RWPE2 (cell line): ENCODE measurements at regions not wholly inside any gene's neighbourhood (a gene's known extent, or its start where the extent isn't known, plus 50 kb on each side); places are given as distances from the start of the nearest gene placed in this dataset.

Source experiments
- ATAC-seq: fragments of 200-7000 bp; cut with Tn5 transposase; 3 replicates; pipeline ENCODE4 v1.9.1; 2021; ENCODE audit warnings: low read depth
- DNase-seq: peaks from one replicate; pipeline ENCODE4 v3.0.0-alpha.2; 2020; ENCODE audit warnings: low spot score
- H3K27ac ChIP-seq: fragments of 450-650 bp; 2 replicates; pipeline ENCODE4 v1.5.1; 2017; ENCODE audit warnings: mild to moderate bottlenecking; ENCODE audit not compliant: poor library complexity, severe bottlenecking
- H3K27me3 ChIP-seq: fragments of 250-450 bp; sonication (Bioruptor Pico); 2 replicates; pipeline ENCODE4 v1.5.1; 2021; ENCODE audit warnings: mild to moderate bottlenecking, moderate library complexity; ENCODE audit not compliant: insufficient read depth, poor library complexity, severe bottlenecking
- H3K36me3 ChIP-seq: fragments of 250-450 bp; sonication (Bioruptor Pico); 2 replicates; pipeline ENCODE4 v1.5.1; 2020; ENCODE audit warnings: low read depth, mild to moderate bottlenecking, moderate library complexity
- H3K4me1 ChIP-seq: fragments of 250-450 bp; sonication (Bioruptor Pico); 2 replicates; pipeline ENCODE4 v1.5.1; 2021; ENCODE audit warnings: mild to moderate bottlenecking, moderate library complexity; ENCODE audit not compliant: insufficient read depth, poor library complexity, severe bottlenecking
- H3K4me3 ChIP-seq: fragments of 250-450 bp; sonication (Bioruptor Pico); 2 replicates; pipeline ENCODE4 v1.5.1; 2021; ENCODE audit warnings: mild to moderate bottlenecking, moderate library complexity; ENCODE audit not compliant: severe bottlenecking
- H3K9me3 ChIP-seq: fragments of 250-450 bp; sonication (Bioruptor Pico); 2 replicates; pipeline ENCODE4 v1.5.1; 2021; ENCODE audit warnings: mild to moderate bottlenecking, moderate library complexity; ENCODE audit not compliant: severe bottlenecking
- TF ChIP-seq, protein P1 (sequence below): fragments of 450-650 bp; IDR thresholded peaks from one replicate; pipeline ENCODE4 v1.5.1; 2017; ENCODE audit warnings: mild to moderate bottlenecking, moderate library complexity; ENCODE audit not compliant: poor library complexity, severe bottlenecking

DNA sequence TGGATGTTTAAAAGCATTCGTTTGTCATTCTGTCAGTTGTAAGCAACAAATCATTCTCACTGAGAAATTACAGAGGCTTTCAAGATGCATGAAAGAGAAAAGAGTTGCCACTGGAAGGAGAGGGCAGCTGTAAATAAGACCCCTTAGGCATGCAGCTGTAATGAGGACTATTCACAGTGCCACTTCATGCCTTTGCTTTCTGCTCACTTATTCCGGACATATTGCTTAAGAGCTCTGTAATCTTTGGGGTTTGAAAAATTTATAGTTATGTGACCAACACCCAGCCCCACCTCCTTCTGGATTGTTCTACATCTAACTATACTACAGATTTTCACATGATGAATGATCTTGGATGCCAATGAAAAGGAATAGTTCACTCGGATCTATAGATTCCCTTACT, 194.8 kb upstream of the DCN start:
- H3K4me3 ChIP-seq = no peak overlapping the region
- ATAC-seq (0 out of 3 replicates have a peak, but pooled peaks have one; percentile 23), DNase-seq (no peak)
- H3K9me3 ChIP-seq = no peaks in the 10 kb centered on the region
- TF ChIP-seq, protein P1, sequence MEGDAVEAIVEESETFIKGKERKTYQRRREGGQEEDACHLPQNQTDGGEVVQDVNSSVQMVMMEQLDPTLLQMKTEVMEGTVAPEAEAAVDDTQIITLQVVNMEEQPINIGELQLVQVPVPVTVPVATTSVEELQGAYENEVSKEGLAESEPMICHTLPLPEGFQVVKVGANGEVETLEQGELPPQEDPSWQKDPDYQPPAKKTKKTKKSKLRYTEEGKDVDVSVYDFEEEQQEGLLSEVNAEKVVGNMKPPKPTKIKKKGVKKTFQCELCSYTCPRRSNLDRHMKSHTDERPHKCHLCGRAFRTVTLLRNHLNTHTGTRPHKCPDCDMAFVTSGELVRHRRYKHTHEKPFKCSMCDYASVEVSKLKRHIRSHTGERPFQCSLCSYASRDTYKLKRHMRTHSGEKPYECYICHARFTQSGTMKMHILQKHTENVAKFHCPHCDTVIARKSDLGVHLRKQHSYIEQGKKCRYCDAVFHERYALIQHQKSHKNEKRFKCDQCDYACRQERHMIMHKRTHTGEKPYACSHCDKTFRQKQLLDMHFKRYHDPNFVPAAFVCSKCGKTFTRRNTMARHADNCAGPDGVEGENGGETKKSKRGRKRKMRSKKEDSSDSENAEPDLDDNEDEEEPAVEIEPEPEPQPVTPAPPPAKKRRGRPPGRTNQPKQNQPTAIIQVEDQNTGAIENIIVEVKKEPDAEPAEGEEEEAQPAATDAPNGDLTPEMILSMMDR = no peak
- no peaks in the 10 kb centered on the region for H3K27me3 ChIP-seq
- no peak overlapping the region for H3K27ac ChIP-seq
- no peaks in the 10 kb centered on the region for H3K4me1 ChIP-seq
- no peaks in the 10 kb centered on the region for H3K36me3 ChIP-seq

- no peak overlapping the region for H3K4me3 ChIP-seq
- H3K9me3 ChIP-seq = no peaks in the 10 kb centered on the region
- H3K36me3 ChIP-seq = no peaks in the 10 kb centered on the region
- no peak overlapping the region for H3K27ac ChIP-seq
- TF ChIP-seq, protein P1 = no peak
- DNase-seq (no peak), ATAC-seq (no peak)
- no peaks in the 10 kb centered on the region for H3K4me1 ChIP-seq
- no peaks in the 10 kb centered on the region for H3K27me3 ChIP-seq
These were observed 190.5 kb upstream of the DCN start for GRCh38 chr12:91373086-91373485.

DNA sequence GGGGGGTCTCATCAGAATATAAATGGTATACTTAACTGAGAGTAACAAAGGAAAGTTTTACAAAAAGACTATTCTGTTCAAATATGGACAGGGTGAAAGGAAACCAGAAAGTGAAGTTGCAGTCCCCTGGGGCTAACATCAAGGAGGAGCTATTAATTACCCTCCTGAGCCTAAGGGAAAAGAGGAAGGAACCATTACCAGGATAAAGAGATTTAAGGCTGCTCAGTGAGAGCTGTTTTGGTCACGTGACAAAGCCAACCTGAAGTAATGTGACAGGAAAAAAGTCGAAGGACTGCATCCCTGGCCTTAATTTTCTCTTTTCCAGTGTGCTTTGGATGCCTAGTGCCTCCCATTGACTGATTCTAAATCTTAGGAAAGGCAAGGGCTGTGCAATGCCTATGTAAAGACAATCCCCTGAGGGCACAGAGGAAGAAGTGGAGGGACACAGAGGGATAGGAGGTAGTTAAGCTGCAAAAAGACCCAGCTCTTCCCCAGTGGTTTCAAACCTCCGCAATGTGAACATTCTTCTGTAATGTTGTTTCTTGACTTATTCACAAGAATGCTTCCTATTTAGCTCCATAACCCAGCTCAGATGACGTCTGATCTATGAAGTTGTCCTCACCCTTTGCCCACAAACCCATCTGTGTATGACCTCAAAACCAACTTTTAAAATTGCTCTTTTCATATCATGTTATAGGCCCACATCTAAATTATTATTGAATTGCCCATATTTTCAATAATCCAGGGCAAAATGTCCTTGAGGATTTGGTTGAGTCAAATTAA, 187.7 kb upstream of the DCN start:
- Histone ChIP-seq H3K27ac (no peak overlapping the region), H3K9me3 (no peaks in the 10 kb centered on the region), H3K36me3 (no peaks in the 10 kb centered on the region), H3K27me3 (no peaks in the 10 kb centered on the region), H3K4me3 (no peak overlapping the region), H3K4me1 (no peaks in the 10 kb centered on the region)
- ATAC-seq = no peak
- DNase-seq = no peak
- TF ChIP-seq, protein P1 = no peak

DNA sequence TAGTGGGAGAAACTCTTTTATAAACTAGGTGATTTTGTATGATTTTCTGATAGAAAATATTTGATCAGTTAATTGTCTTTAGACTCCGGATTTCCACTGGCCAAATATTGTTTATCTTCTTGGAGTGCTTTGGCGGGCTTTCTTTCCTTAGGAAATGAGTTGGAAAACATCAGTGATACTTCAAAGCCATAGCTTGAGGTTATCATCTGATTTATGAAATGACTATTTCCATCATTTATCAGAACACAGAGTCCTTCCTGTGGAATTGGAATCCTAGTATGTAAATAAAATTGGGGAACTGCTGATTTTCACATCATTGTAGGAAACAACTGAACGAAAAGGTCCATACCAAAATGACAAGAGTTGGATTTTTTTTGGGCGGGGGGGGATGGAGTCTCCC, 186.0 kb upstream of the DCN start:
- ATAC-seq (no peak), DNase-seq (no peak)
- Histone ChIP-seq H3K27ac (no peak overlapping the region), H3K36me3 (no peaks in the 10 kb centered on the region), H3K9me3 (no peaks in the 10 kb centered on the region), H3K4me3 (no peak overlapping the region), H3K4me1 (no peaks in the 10 kb centered on the region), H3K27me3 (no peaks in the 10 kb centered on the region)
- TF ChIP-seq, protein P1 = no peak

DNA sequence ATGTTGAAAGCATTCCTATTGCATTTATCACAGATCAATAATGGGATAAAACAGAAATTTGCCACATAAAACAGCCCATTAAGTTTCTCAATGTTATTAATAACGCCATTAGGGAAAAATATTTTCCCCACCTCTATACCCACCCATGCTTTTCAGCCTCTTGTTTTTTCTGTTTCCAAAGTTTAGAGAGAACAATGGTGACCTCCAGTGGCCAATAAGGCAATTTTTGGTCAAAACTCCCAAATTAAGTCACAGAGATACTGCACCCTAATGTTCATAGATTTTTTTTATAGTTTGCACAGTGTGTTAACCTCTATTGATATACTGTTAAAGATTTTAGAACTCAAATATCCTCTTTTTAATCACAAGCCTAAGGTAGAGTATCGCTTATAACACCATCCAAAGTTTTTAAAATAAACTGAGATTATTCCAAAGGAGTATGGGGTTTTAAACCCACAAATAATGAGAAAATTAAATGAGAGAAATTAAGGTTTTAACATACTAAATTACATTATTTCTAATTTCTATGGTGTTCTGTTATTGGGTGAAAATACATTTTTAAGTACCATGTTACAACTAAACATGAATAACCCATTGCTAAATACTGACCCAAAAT, 184.7 kb upstream of the DCN start:
- Histone ChIP-seq H3K27ac (no peak overlapping the region), H3K27me3 (no peaks in the 10 kb centered on the region), H3K36me3 (no peaks in the 10 kb centered on the region), H3K4me1 (no peaks in the 10 kb centered on the region), H3K4me3 (no peak overlapping the region), H3K9me3 (no peaks in the 10 kb centered on the region)
- no peak for DNase-seq
- ATAC-seq = no peak
- TF ChIP-seq, protein P1 = peak; percentile 72
